Mesendoderm (in vitro differentiated cells): ENCODE measurements at regions not wholly inside any gene's neighbourhood (a gene's known extent, or its start where the extent isn't known, plus 50 kb on each side); places are given as distances from the start of the nearest gene placed in this dataset.

Source experiments
- DNase-seq: peaks from one replicate; pipeline ENCODE4 v3.0.0; 2013
- H2AK5ac ChIP-seq: 2 replicates; pipeline ENCODE4 v1.6.1; 2013; ENCODE audit warnings: low read length, inconsistent platforms
- H2BK120ac ChIP-seq: 2 replicates; pipeline ENCODE4 v1.6.1; 2013; ENCODE audit warnings: low read depth, mild to moderate bottlenecking, low read length, moderate library complexity, mixed read lengths
- H2BK15ac ChIP-seq: replicated peaks from 2 replicates; pipeline ENCODE4 v1.6.1; 2013; ENCODE audit warnings: low read depth, mild to moderate bottlenecking, moderate library complexity
- H2BK5ac ChIP-seq: 2 replicates; pipeline ENCODE4 v1.6.1; 2013; ENCODE audit warnings: low read length, inconsistent platforms
- H3K18ac ChIP-seq: 2 replicates; pipeline ENCODE4 v1.6.1; 2013; ENCODE audit warnings: mild to moderate bottlenecking, low read length, mixed read lengths
- H3K23ac ChIP-seq: one replicate; pipeline ENCODE4 v1.6.1; 2013; ENCODE audit warnings: low read length
- H3K27ac ChIP-seq: 2 replicates; pipeline ENCODE4 v1.5.1; 2013; ENCODE audit warnings: low read depth, mild to moderate bottlenecking, inconsistent platforms, low read length, moderate library complexity
- H3K27me3 ChIP-seq: 2 replicates; pipeline ENCODE4 v1.6.1; 2013; ENCODE audit warnings: low read length, control low read depth, mild to moderate bottlenecking, inconsistent platforms; ENCODE audit not compliant: insufficient read depth, poor library complexity
- H3K36me3 ChIP-seq: 2 replicates; pipeline ENCODE4 v1.6.1; 2013; ENCODE audit warnings: low read length, inconsistent platforms; ENCODE audit not compliant: control insufficient read depth, insufficient read depth
- H3K4ac ChIP-seq: one replicate; pipeline ENCODE4 v1.6.1; 2013; ENCODE audit warnings: low read depth, mild to moderate bottlenecking, low read length, moderate library complexity
- H3K4me1 ChIP-seq: 2 replicates; pipeline ENCODE4 v1.6.1; 2013; ENCODE audit warnings: low read depth, low read length, inconsistent platforms; ENCODE audit not compliant: control insufficient read depth
- H3K4me2 ChIP-seq: 2 replicates; pipeline ENCODE4 v1.6.1; 2013; ENCODE audit warnings: low read length
- H3K4me3 ChIP-seq: 2 replicates; pipeline ENCODE4 v1.5.1; 2013; ENCODE audit warnings: mild to moderate bottlenecking, low read length
- H3K56ac ChIP-seq: one replicate; pipeline ENCODE4 v1.6.1; 2013; ENCODE audit warnings: low read length
- H3K79me1 ChIP-seq: 2 replicates; pipeline ENCODE4 v1.6.1; 2013; ENCODE audit warnings: low read length, inconsistent platforms
- H3K79me2 ChIP-seq: 2 replicates; pipeline ENCODE4 v1.6.1; 2013; ENCODE audit warnings: mild to moderate bottlenecking, low read length; ENCODE audit not compliant: control insufficient read depth, insufficient read depth
- H3K9ac ChIP-seq: 2 replicates; pipeline ENCODE4 v1.6.1; 2013; ENCODE audit warnings: low read length, inconsistent platforms
- H4K5ac ChIP-seq: one replicate; pipeline ENCODE4 v1.6.1; 2013; ENCODE audit warnings: low read length
- H4K8ac ChIP-seq: one replicate; pipeline ENCODE4 v1.6.1; 2013; ENCODE audit warnings: low read depth, mild to moderate bottlenecking, control low read depth, low read length, moderate library complexity
- WGBS: extraction: QIAGEN DNeasy Blood & Tissue Kit; methylation state at CpG from one replicate; pipeline ENCODE4 v1.1.7; 2013; ENCODE audit warnings: low lambda C conversion rate, missing lambda C conversion rate; ENCODE audit not compliant: insufficient coverage; ENCODE audit errors: extremely low coverage; 5-methylcytosine and 5-hydroxymethylcytosine counted together

DNA sequence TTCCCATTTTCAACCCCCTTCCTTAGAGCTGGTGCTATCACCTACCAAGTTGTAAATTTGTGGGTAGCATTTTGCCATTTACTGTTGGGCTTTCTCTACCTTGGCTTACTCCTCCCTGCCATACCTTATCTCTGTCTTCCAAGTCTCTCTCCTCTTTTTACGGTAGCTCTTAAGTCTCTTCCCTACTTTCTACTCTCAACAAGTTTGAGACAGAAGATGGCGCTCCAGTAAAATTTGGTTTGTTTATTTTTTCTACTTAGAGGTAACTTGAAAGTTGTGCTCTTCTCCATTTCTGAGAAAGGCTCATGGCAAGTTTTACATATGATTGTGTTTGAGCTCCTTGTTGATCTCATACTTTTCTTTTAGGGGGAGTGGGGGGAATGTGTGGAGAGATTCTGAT is 1508.1 kb downstream of the TECRL start:
- peak; percentile 70 for DNase-seq
- Histone ChIP-seq H3K4me1 (no peaks in the 10 kb centered on the region), H3K36me3 (no peaks in the 10 kb centered on the region), H3K23ac (no peak overlapping the region), H2BK15ac (no peak overlapping the region), H4K5ac (no peak overlapping the region), H3K4me2 (no peak overlapping the region), H2BK120ac (no peak overlapping the region), H3K79me2 (no peaks in the 10 kb centered on the region), H3K18ac (no peak overlapping the region), H3K4me3 (no peak overlapping the region), H2AK5ac (no peak overlapping the region), H3K9ac (no peak overlapping the region), H3K27ac (no peak overlapping the region), H3K27me3 (no peaks in the 10 kb centered on the region), H3K79me1 (no peaks in the 10 kb centered on the region), H3K4ac (no peak overlapping the region), H4K8ac (no peak overlapping the region), H2BK5ac (no peak overlapping the region), H3K56ac (no peak overlapping the region)
- no CpG with 5 or more reads among the region's 2 CpGs for WGBS

GRCh38 chr4:62899646-62900364 is 1509.4 kb downstream of the TECRL start:
- no peak overlapping the region for H3K4ac ChIP-seq
- H3K23ac ChIP-seq = no peak overlapping the region
- H3K27ac ChIP-seq = no peak overlapping the region
- H3K79me1 ChIP-seq = no peaks in the 10 kb centered on the region
- H3K79me2 ChIP-seq = no peaks in the 10 kb centered on the region
- no peak overlapping the region for H2AK5ac ChIP-seq
- H3K9ac ChIP-seq = no peak overlapping the region
- no peak overlapping the region for H3K56ac ChIP-seq
- H3K36me3 ChIP-seq = no peaks in the 10 kb centered on the region
- H2BK15ac ChIP-seq = no peak overlapping the region
- no peak overlapping the region for H3K4me3 ChIP-seq
- H3K27me3 ChIP-seq = no peaks in the 10 kb centered on the region
- no peak overlapping the region for H4K5ac ChIP-seq
- H3K18ac ChIP-seq = no peak overlapping the region
- no peak overlapping the region for H2BK120ac ChIP-seq
- no peaks in the 10 kb centered on the region for H3K4me1 ChIP-seq
- H3K4me2 ChIP-seq = no peak overlapping the region
- no peak overlapping the region for H2BK5ac ChIP-seq
- DNase-seq = no peak
- H4K8ac ChIP-seq = no peak overlapping the region

- Histone ChIP-seq H3K56ac (no peak overlapping the region), H3K9ac (no peak overlapping the region), H3K18ac (no peak overlapping the region), H3K27me3 (no peaks in the 10 kb centered on the region), H3K4me1 (no peaks in the 10 kb centered on the region), H2BK5ac (no peak overlapping the region), H2BK120ac (no peak overlapping the region), H4K8ac (no peak overlapping the region), H2BK15ac (no peak overlapping the region), H3K79me1 (no peaks in the 10 kb centered on the region), H3K4me2 (no peak overlapping the region), H3K79me2 (no peaks in the 10 kb centered on the region), H3K4me3 (no peak overlapping the region), H3K4ac (no peak overlapping the region), H3K23ac (no peak overlapping the region), H3K27ac (no peak overlapping the region), H2AK5ac (no peak overlapping the region), H4K5ac (no peak overlapping the region), H3K36me3 (no peaks in the 10 kb centered on the region)
- no peak for DNase-seq
- no CpG with 5 or more reads among the region's 5 CpGs for WGBS
Measured at GRCh38 chr4:62898115-62898514, 1511.1 kb downstream of the TECRL start.

DNA sequence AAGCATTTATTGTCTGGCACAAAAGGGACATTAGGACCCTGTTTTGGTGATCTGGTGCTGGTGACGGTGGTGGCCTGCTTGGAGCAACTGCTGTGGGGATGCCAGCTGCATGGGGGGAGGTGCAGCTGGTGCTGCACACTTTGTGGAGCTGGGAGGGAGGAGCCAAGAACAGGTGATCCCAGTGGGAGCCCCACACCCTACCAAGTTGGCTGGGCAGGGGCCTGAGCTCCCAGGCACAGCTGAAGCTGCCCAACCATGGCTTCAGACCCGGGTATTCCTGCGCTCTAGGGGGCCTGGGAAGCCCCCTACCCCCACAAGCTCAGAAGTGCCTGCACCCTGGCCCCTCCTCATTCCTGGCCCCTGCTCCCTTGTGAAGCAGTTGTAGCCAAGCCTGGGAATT is 1512.5 kb downstream of the TECRL start:
- Histone ChIP-seq H3K23ac (no peak overlapping the region), H3K4ac (no peak overlapping the region), H3K79me1 (no peaks in the 10 kb centered on the region), H2BK120ac (no peak overlapping the region), H3K9ac (no peak overlapping the region), H4K8ac (no peak overlapping the region), H3K18ac (no peak overlapping the region), H2BK5ac (no peak overlapping the region), H3K4me3 (no peak overlapping the region), H2AK5ac (no peak overlapping the region), H4K5ac (no peak overlapping the region), H3K36me3 (no peaks in the 10 kb centered on the region), H3K4me2 (no peak overlapping the region), H2BK15ac (no peak overlapping the region), H3K56ac (no peak overlapping the region), H3K27ac (no peak overlapping the region), H3K4me1 (no peaks in the 10 kb centered on the region), H3K79me2 (no peaks in the 10 kb centered on the region), H3K27me3 (no peaks in the 10 kb centered on the region)
- no peak for DNase-seq
- no CpG with 5 or more reads among the region's 3 CpGs for WGBS

DNA sequence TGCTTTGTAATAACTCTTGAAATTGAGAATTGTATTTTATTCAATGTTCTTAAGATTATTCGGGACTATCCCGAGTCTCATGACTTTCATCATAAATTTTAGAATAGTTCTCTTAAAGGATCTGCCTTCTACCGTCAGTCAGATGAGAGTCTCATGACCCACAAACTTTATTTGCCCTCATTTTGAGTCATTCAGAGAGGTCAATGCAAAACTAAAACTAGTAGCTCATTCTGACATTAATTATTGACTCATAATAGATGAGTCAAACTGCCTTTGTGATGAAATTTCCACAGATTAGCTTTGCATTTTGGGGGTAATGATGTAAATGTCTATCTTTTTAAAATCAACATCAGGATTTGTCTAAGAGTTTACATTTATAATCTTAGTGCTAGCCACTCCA is 1527.3 kb downstream of the TECRL start:
- H3K4me3 ChIP-seq = no peak overlapping the region
- H3K56ac ChIP-seq = no peak overlapping the region
- no peaks in the 10 kb centered on the region for H3K4me1 ChIP-seq
- no peak overlapping the region for H4K5ac ChIP-seq
- H4K8ac ChIP-seq = no peak overlapping the region
- H2BK120ac ChIP-seq = no peak overlapping the region
- no peak overlapping the region for H3K27ac ChIP-seq
- no peak overlapping the region for H3K9ac ChIP-seq
- no peak overlapping the region for H3K23ac ChIP-seq
- H3K18ac ChIP-seq = no peak overlapping the region
- no peaks in the 10 kb centered on the region for H3K36me3 ChIP-seq
- H3K79me2 ChIP-seq = no peaks in the 10 kb centered on the region
- WGBS = no CpG with 5 or more reads among the region's 3 CpGs
- H2BK15ac ChIP-seq = no peak overlapping the region
- no peak for DNase-seq
- H3K4ac ChIP-seq = no peak overlapping the region
- no peaks in the 10 kb centered on the region for H3K79me1 ChIP-seq
- no peak overlapping the region for H3K4me2 ChIP-seq
- no peak overlapping the region for H2AK5ac ChIP-seq
- no peak overlapping the region for H2BK5ac ChIP-seq
- no peaks in the 10 kb centered on the region for H3K27me3 ChIP-seq

DNA sequence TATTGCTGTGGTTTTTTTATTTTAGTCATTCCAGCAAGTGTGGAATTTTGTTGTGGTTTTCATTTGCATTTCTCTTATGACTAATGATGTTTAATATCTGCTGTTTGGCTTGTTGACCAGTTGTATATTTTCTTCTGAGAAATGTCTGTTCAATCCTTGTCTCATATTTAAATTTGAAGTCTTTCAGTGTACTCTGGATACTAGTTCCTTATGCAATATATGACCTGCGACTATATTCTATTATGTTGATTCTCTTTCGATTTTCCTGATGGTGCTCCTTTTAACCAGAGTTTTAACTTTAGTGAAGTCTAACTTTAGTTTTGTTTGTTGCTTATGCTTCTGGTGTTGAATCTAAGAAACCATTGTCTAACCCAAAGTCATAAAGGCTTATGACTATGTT is 1528.0 kb downstream of the TECRL start:
- Histone ChIP-seq H3K56ac (no peak overlapping the region), H4K8ac (no peak overlapping the region), H3K4me2 (no peak overlapping the region), H4K5ac (no peak overlapping the region), H2AK5ac (no peak overlapping the region), H2BK5ac (no peak overlapping the region), H3K79me2 (no peaks in the 10 kb centered on the region), H3K79me1 (no peaks in the 10 kb centered on the region), H3K4me1 (no peaks in the 10 kb centered on the region), H3K36me3 (no peaks in the 10 kb centered on the region), H3K27me3 (no peaks in the 10 kb centered on the region), H3K9ac (no peak overlapping the region), H2BK120ac (no peak overlapping the region), H3K27ac (no peak overlapping the region), H2BK15ac (no peak overlapping the region), H3K4ac (no peak overlapping the region), H3K23ac (no peak overlapping the region), H3K18ac (no peak overlapping the region), H3K4me3 (no peak overlapping the region)
- DNase-seq = no peak
- no CpG with 5 or more reads among the region's 2 CpGs for WGBS
